H1 (cell line): ENCODE measurements at regions not wholly inside any gene's neighbourhood (a gene's known extent, or its start where the extent isn't known, plus 50 kb on each side); places are given as distances from the start of the nearest gene placed in this dataset.

Source experiments
- BRCA1 ChIP-seq: IDR thresholded peaks from 2 replicates; pipeline ENCODE4 v1.6.1; 2012; ENCODE audit warnings: low read depth, low read length, improper control_type of control experiment
- CEBPB ChIP-seq: IDR thresholded peaks from 2 replicates; pipeline ENCODE4 v1.6.1; 2012; ENCODE audit warnings: low read depth, low read length
- KDM1A ChIP-seq: fragments of 200-600, 300-600 bp; sonication (generic); IDR thresholded peaks from 2 replicates; pipeline ENCODE4 v1.7.1; 2016; ENCODE audit warnings: mild to moderate bottlenecking, low read length, borderline replicate concordance
- MAFK ChIP-seq: IDR thresholded peaks from 2 replicates; pipeline ENCODE4 v1.6.1; 2012; ENCODE audit warnings: low read depth, mild to moderate bottlenecking, improper control_type of control experiment, low read length
- MAX ChIP-seq: IDR thresholded peaks from 2 replicates; pipeline ENCODE4 v1.6.1; 2012; ENCODE audit warnings: inconsistent platforms
- POLR2A ChIP-seq, 2 experiments: IDR thresholded peaks; 1 replicate in 1 of 2; 2 replicates in 1 of 2; pipeline ENCODE4 v1.6.1; 2011; ENCODE audit warnings: low read depth in 2 of 2, low read length in 2 of 2, mild to moderate bottlenecking in 2 of 2; ENCODE audit errors: control extremely low read depth in 1 of 2
- RNF2 ChIP-seq: fragments of 200-900, 300-1000 bp; sonication (generic); IDR thresholded peaks from 2 replicates; pipeline ENCODE4 v1.7.1; 2016; ENCODE audit warnings: borderline replicate concordance, low read depth, mild to moderate bottlenecking, antibody characterized with exemption, low read length; ENCODE audit not compliant: poor library complexity, severe bottlenecking; ENCODE audit errors: missing control alignments
- SAP30 ChIP-seq: fragments of 300-600 bp; sonication (generic); IDR thresholded peaks from 2 replicates; pipeline ENCODE4 v1.7.1; 2012; ENCODE audit warnings: low read length, moderate library complexity, mild to moderate bottlenecking, inconsistent platforms; ENCODE audit not compliant: insufficient read depth, insufficient replicate concordance
- SIN3A ChIP-seq, 2 experiments: IDR thresholded peaks in 1 of 2; conservative IDR thresholded peaks in 1 of 2; 2 replicates each; pipeline ENCODE4 v1.6.1; 2011 to 2012; ENCODE audit warnings: low read length in 2 of 2, improper control_type of control experiment in 1 of 2, low read depth in 1 of 2, mild to moderate bottlenecking in 1 of 2
- TCF12 ChIP-seq: IDR thresholded peaks from 2 replicates; pipeline ENCODE4 v1.6.1; 2011; ENCODE audit warnings: low read depth, mild to moderate bottlenecking, low read length
- TF ChIP-seq, protein P1 (sequence below), 3 experiments: IDR thresholded peaks; 1 replicate in 2 of 3; 2 replicates in 1 of 3; pipeline versions ENCODE4 v1.5.1 to v1.6.1; 2011; ENCODE audit warnings: low read length in 3 of 3, mild to moderate bottlenecking in 3 of 3, inconsistent platforms in 2 of 3, low read depth in 1 of 3, moderate library complexity in 1 of 3; ENCODE audit not compliant: insufficient read depth in 1 of 3; ENCODE audit errors: control extremely low read depth in 1 of 3

GRCh38 chrX:100479329-100479728 is 69.3 kb upstream of the PCDH19 start:
- TF ChIP-seq, protein P1, sequence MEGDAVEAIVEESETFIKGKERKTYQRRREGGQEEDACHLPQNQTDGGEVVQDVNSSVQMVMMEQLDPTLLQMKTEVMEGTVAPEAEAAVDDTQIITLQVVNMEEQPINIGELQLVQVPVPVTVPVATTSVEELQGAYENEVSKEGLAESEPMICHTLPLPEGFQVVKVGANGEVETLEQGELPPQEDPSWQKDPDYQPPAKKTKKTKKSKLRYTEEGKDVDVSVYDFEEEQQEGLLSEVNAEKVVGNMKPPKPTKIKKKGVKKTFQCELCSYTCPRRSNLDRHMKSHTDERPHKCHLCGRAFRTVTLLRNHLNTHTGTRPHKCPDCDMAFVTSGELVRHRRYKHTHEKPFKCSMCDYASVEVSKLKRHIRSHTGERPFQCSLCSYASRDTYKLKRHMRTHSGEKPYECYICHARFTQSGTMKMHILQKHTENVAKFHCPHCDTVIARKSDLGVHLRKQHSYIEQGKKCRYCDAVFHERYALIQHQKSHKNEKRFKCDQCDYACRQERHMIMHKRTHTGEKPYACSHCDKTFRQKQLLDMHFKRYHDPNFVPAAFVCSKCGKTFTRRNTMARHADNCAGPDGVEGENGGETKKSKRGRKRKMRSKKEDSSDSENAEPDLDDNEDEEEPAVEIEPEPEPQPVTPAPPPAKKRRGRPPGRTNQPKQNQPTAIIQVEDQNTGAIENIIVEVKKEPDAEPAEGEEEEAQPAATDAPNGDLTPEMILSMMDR (IDR thresholded peaks at IDR 0.05; ENCODE audit: control extremely low read depth in 1 of 3, insufficient read depth in 1 of 3, low read depth in 1 of 3, low read length in 3 of 3): no peak
- TF ChIP-seq BRCA1 (no peak), KDM1A (no peak), SIN3A (conservative IDR thresholded peaks at IDR 0.05 in 1 of 2, IDR thresholded peaks at IDR 0.05 in 1 of 2; ENCODE audit: low read depth in 1 of 2, low read length in 2 of 2) (no peak), RNF2 (no peak), MAFK (no peak), MAX (no peak), CEBPB (no peak), TCF12 (no peak), SAP30 (no peak), POLR2A (IDR thresholded peaks at IDR 0.05; ENCODE audit: control extremely low read depth in 1 of 2, low read depth in 2 of 2, low read length in 2 of 2) (no peak)
